ENCODE measurements at regions not wholly inside any gene's neighbourhood (a gene's known extent, or its start where the extent isn't known, plus 50 kb on each side); places are given as distances from the start of the nearest gene placed in this dataset.

DNA sequence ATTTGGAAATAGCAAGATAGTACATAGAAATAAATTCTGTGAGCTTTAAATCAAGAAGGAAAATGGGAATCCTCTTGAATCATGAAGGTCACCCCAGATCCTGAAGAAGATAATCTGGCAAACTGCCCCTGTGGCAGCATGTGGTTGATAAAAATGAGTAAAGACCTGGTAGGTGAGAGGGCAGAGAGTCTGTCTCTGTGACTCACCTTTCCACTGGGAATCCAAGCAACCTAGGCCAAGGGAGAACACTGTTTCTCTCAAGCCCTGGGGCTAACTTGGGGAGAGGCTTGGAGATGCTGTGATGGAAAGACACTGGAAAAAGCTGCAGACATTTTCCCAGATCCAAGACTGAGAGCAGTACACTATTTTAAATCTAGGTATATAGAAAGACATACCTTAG lies 185.8 kb upstream of the CNTNAP5 start:
- TF ChIP-seq, protein P1, sequence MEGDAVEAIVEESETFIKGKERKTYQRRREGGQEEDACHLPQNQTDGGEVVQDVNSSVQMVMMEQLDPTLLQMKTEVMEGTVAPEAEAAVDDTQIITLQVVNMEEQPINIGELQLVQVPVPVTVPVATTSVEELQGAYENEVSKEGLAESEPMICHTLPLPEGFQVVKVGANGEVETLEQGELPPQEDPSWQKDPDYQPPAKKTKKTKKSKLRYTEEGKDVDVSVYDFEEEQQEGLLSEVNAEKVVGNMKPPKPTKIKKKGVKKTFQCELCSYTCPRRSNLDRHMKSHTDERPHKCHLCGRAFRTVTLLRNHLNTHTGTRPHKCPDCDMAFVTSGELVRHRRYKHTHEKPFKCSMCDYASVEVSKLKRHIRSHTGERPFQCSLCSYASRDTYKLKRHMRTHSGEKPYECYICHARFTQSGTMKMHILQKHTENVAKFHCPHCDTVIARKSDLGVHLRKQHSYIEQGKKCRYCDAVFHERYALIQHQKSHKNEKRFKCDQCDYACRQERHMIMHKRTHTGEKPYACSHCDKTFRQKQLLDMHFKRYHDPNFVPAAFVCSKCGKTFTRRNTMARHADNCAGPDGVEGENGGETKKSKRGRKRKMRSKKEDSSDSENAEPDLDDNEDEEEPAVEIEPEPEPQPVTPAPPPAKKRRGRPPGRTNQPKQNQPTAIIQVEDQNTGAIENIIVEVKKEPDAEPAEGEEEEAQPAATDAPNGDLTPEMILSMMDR (IDR thresholded peaks at IDR 0.05; ENCODE audit: borderline replicate concordance, extremely low read depth, low read length, poor library complexity, severe bottlenecking) = no peak
- no peak for TF ChIP-seq EZH2 (IDR thresholded peaks at IDR 0.05; ENCODE audit: borderline replicate concordance, low read depth, low read length, severe bottlenecking)

Measured in DND-41 (cell line).